HepG2 (cell line): ENCODE measurements at regions not wholly inside any gene's neighbourhood (a gene's known extent, or its start where the extent isn't known, plus 50 kb on each side); places are given as distances from the start of the nearest gene placed in this dataset.

ENCODE experiments used
- ATAC-seq: fragments of 200-7000 bp; cut with Tn5 transposase; 3 replicates; pipeline ENCODE4 v1.9.1; 2020; ENCODE audit warnings: mild to moderate bottlenecking, moderate library complexity
- BruUV-seq: library from RNA; stranded (reverse); fragments of 400-500 nt; replicated peaks from 2 replicates; lab custom pipeline; 2021; lab: Mats Ljungman, UMichigan
- CTCF ChIA-PET: fragments of 300-600 bp; formaldehyde crosslinking; extraction: SDS; loops from one replicate; lab custom pipeline; 2021; ENCODE audit warnings: low total read pairs, inconsistent platforms, low intra/inter-chr PET ratio; lab: Yijun Ruan, JAX
- POLR2A ChIA-PET: fragments of 350-600 bp; sonication (Branson Sonifier 250); formaldehyde crosslinking; loops from one replicate; lab custom pipeline; 2020; ENCODE audit warnings: antibody characterized with exemption, inconsistent platforms; lab: Yijun Ruan, JAX
- DNase-seq: peaks from one replicate; pipeline ENCODE4 v3.0.0-alpha.2; 2015; ENCODE audit warnings: low spot score
- FAIRE-seq: peaks from 3 replicates; lab custom pipeline; 2011; peaks lifted over from hg19 to GRCh38; lab: Jason Lieb, UNC
- H2AFZ ChIP-seq: one replicate; pipeline ENCODE4 v1.6.1; 2011; ENCODE audit warnings: low read length, inconsistent platforms
- H3K27ac ChIP-seq: fragments of 300-600 bp; 3 replicates; pipeline ENCODE4 v1.8.0; 2011; ENCODE audit warnings: mixed run types, mild to moderate bottlenecking, mixed read lengths, low read length, inconsistent platforms; ENCODE audit not compliant: insufficient read depth; ENCODE audit errors: extremely low read length
- H3K27me3 ChIP-seq, 2 experiments: fragments of 200-600 bp in 1 of 2; 2 replicates in 1 of 2; 3 replicates in 1 of 2; pipeline versions ENCODE4 v1.6.0 to v1.8.0; 2011; ENCODE audit warnings: low read length in 2 of 2, mild to moderate bottlenecking in 2 of 2, moderate library complexity in 2 of 2, inconsistent platforms in 1 of 2; ENCODE audit not compliant: insufficient read depth in 2 of 2, control insufficient read depth in 1 of 2
- H3K36me3 ChIP-seq, 2 experiments: fragments of 200-600 bp in 1 of 2; replicated peaks in 1 of 2; 2 replicates in 1 of 2; 3 replicates in 1 of 2; pipeline versions ENCODE4 v1.5.1 to v1.8.0; 2011; ENCODE audit warnings: low read length in 2 of 2, inconsistent platforms in 1 of 2; ENCODE audit not compliant: insufficient read depth in 2 of 2, control insufficient read depth in 1 of 2
- H3K4me1 ChIP-seq: 2 replicates; pipeline ENCODE4 v1.5.1; 2012; ENCODE audit warnings: low read length, inconsistent platforms; ENCODE audit not compliant: insufficient read depth
- H3K4me2 ChIP-seq: 2 replicates; pipeline ENCODE4 v1.6.0; 2011; ENCODE audit warnings: low read depth, low read length, inconsistent platforms
- H3K4me3 ChIP-seq, 3 experiments: fragments of 200-600 bp in 1 of 3; sonication (generic), shearing (Covaris generic) in 1 of 3; replicated peaks in 1 of 3; 2 replicates each; pipeline ENCODE4 v1.5.1; 2011 to 2016; ENCODE audit warnings: low read length in 3 of 3, inconsistent platforms in 2 of 3, low read depth in 2 of 3, mild to moderate bottlenecking in 2 of 3, control low read depth in 1 of 3, mixed read lengths in 1 of 3; ENCODE audit not compliant: insufficient read depth in 1 of 3
- H3K79me2 ChIP-seq: one replicate; pipeline ENCODE4 v1.6.1; 2011; ENCODE audit warnings: low read length, inconsistent platforms; ENCODE audit not compliant: insufficient read depth
- H3K9ac ChIP-seq: 2 replicates; pipeline ENCODE4 v1.6.0; 2011; ENCODE audit warnings: mild to moderate bottlenecking, low read depth, low read length, inconsistent platforms; ENCODE audit not compliant: insufficient read depth
- H3K9me3 ChIP-seq: 2 replicates; pipeline ENCODE4 v1.5.1; 2012; ENCODE audit warnings: mild to moderate bottlenecking, low read length
- H4K20me1 ChIP-seq: 2 replicates; pipeline ENCODE4 v1.6.0; 2011; ENCODE audit warnings: inconsistent platforms, mild to moderate bottlenecking, low read length, moderate library complexity; ENCODE audit not compliant: insufficient read depth
- GABPB1 ChIP-seq: IDR thresholded peaks from 2 replicates; pipeline ENCODE4 v1.6.1; 2016; ENCODE audit warnings: mild to moderate bottlenecking, missing genetic modification reagents, moderate library complexity, missing compliant biosample characterization
- HIVEP1 ChIP-seq: sonication (generic); formaldehyde crosslinking; IDR thresholded peaks from 2 replicates; pipeline ENCODE4 v1.4.0; 2020; ENCODE audit warnings: mild to moderate bottlenecking, missing genetic modification reagents
- JUNB ChIP-seq: sonication (generic); formaldehyde crosslinking; IDR thresholded peaks from 2 replicates; pipeline ENCODE4 v1.8.0; 2022; ENCODE audit warnings: missing genetic modification reagents, mild to moderate bottlenecking, borderline replicate concordance
- JUND ChIP-seq: sonication (generic); formaldehyde crosslinking; IDR thresholded peaks from 2 replicates; pipeline ENCODE4 v1.8.0; 2022; ENCODE audit warnings: mild to moderate bottlenecking, missing genetic modification reagents
- PAWR ChIP-seq: sonication (generic); formaldehyde crosslinking; IDR thresholded peaks from 2 replicates; pipeline ENCODE4 v1.4.0; 2020; ENCODE audit warnings: missing genetic modification reagents, mild to moderate bottlenecking, borderline replicate concordance
- SKI ChIP-seq: fragments of 450-650 bp; IDR thresholded peaks from one replicate; pipeline ENCODE4 v1.6.1; 2018; ENCODE audit warnings: mild to moderate bottlenecking; ENCODE audit not compliant: partially characterized antibody
- U2AF2 ChIP-seq: fragments of 200-400 bp; formaldehyde crosslinking; IDR thresholded peaks from 2 replicates; pipeline ENCODE4 v1.6.1; 2017; ENCODE audit warnings: low read depth, mild to moderate bottlenecking, low read length
- ZBTB43 ChIP-seq: sonication (generic); formaldehyde crosslinking; conservative IDR thresholded peaks from 2 replicates; pipeline ENCODE4 v1.4.0; 2020; ENCODE audit warnings: missing genetic modification reagents
- ZMYM3 ChIP-seq: sonication (generic); formaldehyde crosslinking; IDR thresholded peaks from 2 replicates; pipeline ENCODE4 v1.5.1; 2020; ENCODE audit warnings: mild to moderate bottlenecking, missing genetic modification reagents
- ZNF124 ChIP-seq: sonication (generic); formaldehyde crosslinking; IDR thresholded peaks from 2 replicates; pipeline ENCODE4 v1.4.0; 2020; ENCODE audit warnings: missing genetic modification reagents
- ZNF431 ChIP-seq: sonication (generic); formaldehyde crosslinking; IDR thresholded peaks from 2 replicates; pipeline ENCODE4 v1.9.0; 2022; ENCODE audit warnings: missing genetic modification reagents, low read depth, mild to moderate bottlenecking, borderline replicate concordance
- ZNF547 ChIP-seq: sonication (generic); formaldehyde crosslinking; IDR thresholded peaks from 2 replicates; pipeline ENCODE4 v1.5.1; 2020; ENCODE audit warnings: mild to moderate bottlenecking, missing genetic modification reagents
- ZNF770 ChIP-seq: sonication (generic); formaldehyde crosslinking; IDR thresholded peaks from 2 replicates; pipeline ENCODE4 v1.5.0; 2020; ENCODE audit warnings: mild to moderate bottlenecking, missing genetic modification reagents
- ZNF775 ChIP-seq: sonication (generic); formaldehyde crosslinking; IDR thresholded peaks from 2 replicates; pipeline ENCODE4 v1.4.0; 2020; ENCODE audit warnings: missing genetic modification reagents, mild to moderate bottlenecking, moderate library complexity, borderline replicate concordance
- ZSCAN30 ChIP-seq: sonication (generic); formaldehyde crosslinking; IDR thresholded peaks from 2 replicates; pipeline ENCODE4 v1.5.0; 2020; ENCODE audit warnings: mild to moderate bottlenecking, missing genetic modification reagents
- ZSCAN9 ChIP-seq: IDR thresholded peaks from 2 replicates; pipeline ENCODE4 v1.6.1; 2016; ENCODE audit warnings: borderline replicate concordance
- WGBS: methylation state at CpG from one replicate; pipeline ENCODE4 v1.1.6; 2017; ENCODE audit warnings: low lambda C conversion rate; 5-methylcytosine and 5-hydroxymethylcytosine counted together
- in situ Hi-C: cut with HindIII; loops from 2 replicates; pipeline ENCODE4 v1.10.0; 2017; ENCODE audit warnings: low pct_unique_long_range_greater_than_20kb; ENCODE audit not compliant: extremely low pct_ligation_motif_present
- intact Hi-C: fragments of 100-400 bp; cut with micrococcal nuclease; formaldehyde crosslinking; loops from one replicate; pipeline ENCODE4 v1.10.0; 2022; ENCODE audit not compliant: unreplicated experiment

- H3K4me1 ChIP-seq = no peaks in the 10 kb centered on the region
- no peaks in the 10 kb centered on the region for H3K79me2 ChIP-seq
- no peak overlapping the region for H2AFZ ChIP-seq
- ATAC-seq (no peak), FAIRE-seq (no peak)
- H4K20me1 ChIP-seq = no peaks in the 10 kb centered on the region
- H3K27ac ChIP-seq = no peak overlapping the region
- no peak overlapping the region for H3K9ac ChIP-seq
- CTCF ChIA-PET = no interaction called here
- no peaks in the 10 kb centered on the region for H3K27me3 ChIP-seq
- BruUV-seq = no TSS peak
- TF ChIP-seq HIVEP1 (CRISPR knock-in tag) = no peak
- no peak for TF ChIP-seq ZBTB43 (CRISPR knock-in tag)
- no peak for TF ChIP-seq PAWR (CRISPR knock-in tag)
- no peak for TF ChIP-seq U2AF2
- no peak for TF ChIP-seq ZSCAN30 (CRISPR knock-in tag)
- no peak for TF ChIP-seq ZNF775 (CRISPR knock-in tag)
- no peak for TF ChIP-seq SKI
- TF ChIP-seq GABPB1 (CRISPR knock-in tag) = no peak
- TF ChIP-seq JUNB (CRISPR knock-in tag) = no peak
- no peak for TF ChIP-seq JUND
- TF ChIP-seq ZNF431 = no peak
- no peak for TF ChIP-seq ZSCAN9 (CRISPR knock-in tag)
- TF ChIP-seq ZNF124 (CRISPR knock-in tag) = no peak
- TF ChIP-seq ZNF547 = no peak
- TF ChIP-seq ZMYM3 (CRISPR knock-in tag) = no peak
- TF ChIP-seq ZNF770 = no peak
- TF ChIP-seq, all 625 proteins: peak for 0
- POLR2A ChIA-PET = no interaction called here
- in situ Hi-C loops = no loop called here
- intact Hi-C loops = no loop called here
- DNase-seq = no peak
- no peaks in the 10 kb centered on the region; the same call in 1 of the 2 replicates for H3K9me3 ChIP-seq
- WGBS = 17% methylated on average over 10 of the region's 10 CpGs
- H3K4me2 ChIP-seq = no peak overlapping the region
- no peaks in the 10 kb centered on the region for H3K36me3 ChIP-seq
- no peak overlapping the region for H3K4me3 ChIP-seq
These were observed 126.3 kb upstream of the CELF2 start for GRCh38 chr10:10891124-10892082.
